HG03571 (cell line): ENCODE measurements at regions not wholly inside any gene's neighbourhood (a gene's known extent, or its start where the extent isn't known, plus 50 kb on each side); places are given as distances from the start of the nearest gene placed in this dataset.

Source experiments
- ATAC-seq: cut with Tn5 transposase; IDR thresholded peaks from one replicate; pipeline ENCODE4 v1.9.1; 2021; ENCODE audit not compliant: unreplicated experiment

DNA sequence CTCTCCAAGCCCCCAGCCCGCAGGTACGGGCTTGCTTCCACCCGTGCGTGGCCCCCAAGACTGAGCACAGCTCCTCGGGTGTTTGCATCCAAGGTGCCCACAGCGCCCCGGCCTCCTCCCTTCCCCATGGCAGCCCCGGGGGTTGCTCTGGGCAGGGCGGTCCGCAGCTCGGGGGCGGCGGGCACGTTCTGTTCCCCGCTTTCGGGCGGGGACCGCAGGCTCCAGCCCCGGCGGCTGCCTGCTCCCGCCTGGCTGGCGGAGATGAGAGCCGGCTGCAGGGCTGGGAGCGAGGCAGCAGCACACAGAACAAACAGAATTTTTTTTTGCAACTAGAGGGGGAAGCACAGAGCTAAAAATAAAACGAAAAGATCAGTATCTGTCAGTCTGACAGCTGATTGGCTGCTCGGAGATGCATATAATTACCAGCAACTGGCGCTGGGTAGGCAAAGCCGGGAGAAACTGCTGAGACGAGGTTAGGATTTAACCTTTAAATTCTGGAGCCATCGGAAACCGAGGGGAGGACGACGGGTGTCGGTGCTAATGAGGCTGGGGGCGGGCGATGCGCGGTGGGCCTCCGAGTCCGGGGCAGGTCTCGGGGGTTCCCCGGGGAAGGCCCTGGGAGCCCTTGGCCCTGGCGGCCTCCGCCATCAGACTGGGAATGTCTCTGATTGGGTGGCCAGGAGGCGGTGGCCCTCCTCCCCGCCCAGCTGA lies 142.7 kb upstream of the IER5L start:
- peak; percentile 66 for ATAC-seq

DNA sequence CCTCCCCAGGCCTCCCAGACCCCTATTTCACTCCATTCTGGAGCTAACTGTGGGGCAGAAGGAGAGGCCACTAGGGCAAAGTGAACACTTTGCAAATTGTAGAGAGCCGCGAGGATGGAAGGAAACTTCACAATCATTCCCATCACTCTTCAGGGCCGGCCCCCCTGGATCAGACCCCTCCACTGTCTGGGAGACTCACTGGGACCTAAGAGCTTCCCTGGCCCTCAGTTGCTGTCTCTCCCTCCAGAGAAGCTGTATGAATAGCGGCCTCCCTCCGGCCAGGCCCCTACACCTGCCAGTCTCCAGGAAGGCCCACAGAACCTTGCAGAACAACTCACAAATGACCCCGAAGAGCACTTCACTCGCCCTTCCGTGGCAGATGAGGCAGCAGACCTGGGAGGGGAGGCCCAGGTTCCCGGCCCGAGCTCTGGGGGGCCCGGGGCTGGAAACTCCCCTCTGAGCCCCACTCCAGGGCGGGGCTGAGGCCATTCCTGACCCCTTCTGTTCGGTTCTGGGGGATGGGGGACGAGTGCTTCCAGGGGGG lies 141.9 kb upstream of the IER5L start:
- ATAC-seq, result no peak

DNA sequence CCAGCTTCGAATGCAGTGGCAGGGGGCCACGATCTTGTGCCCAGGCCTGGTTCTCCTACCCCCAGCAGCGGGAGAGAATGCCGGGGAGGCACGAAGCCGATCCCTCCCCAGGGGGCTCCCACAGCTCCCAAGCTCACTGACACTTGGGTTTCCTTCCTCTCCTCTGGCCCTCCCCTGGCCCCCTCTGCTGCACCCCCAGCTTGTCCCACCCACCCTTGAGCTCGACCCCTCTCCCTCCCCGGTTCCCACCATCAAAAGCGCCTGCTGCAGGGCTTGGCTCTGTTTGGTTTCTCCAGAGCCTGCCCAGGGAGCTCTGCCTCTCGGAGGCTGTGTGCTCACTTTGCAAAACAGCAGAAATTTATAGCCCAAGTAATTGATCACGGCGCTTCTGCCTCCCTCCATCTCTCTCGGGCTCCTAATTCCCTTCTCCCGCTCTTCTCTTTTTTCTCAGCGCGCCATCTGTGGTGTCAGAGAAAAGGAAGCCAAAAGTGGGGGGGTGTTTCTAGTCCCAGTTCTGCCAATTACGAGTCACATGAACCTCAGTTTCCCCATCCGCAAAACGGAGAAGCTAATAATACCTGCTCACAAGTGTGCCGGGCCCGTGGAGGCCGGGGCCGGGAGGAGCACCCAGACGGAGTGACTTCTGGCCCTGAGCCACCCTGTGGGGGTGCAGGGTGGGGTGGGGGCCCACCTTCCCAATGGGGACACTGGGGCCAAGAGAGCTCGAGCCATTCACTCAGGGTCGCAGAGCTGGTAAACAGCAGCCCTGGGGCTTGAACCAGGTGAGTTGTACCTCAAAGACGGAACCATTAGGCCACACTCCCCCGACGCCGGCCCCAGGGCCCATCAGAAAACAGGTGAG lies 141.2 kb upstream of the IER5L start:
- ATAC-seq, result no peak

DNA sequence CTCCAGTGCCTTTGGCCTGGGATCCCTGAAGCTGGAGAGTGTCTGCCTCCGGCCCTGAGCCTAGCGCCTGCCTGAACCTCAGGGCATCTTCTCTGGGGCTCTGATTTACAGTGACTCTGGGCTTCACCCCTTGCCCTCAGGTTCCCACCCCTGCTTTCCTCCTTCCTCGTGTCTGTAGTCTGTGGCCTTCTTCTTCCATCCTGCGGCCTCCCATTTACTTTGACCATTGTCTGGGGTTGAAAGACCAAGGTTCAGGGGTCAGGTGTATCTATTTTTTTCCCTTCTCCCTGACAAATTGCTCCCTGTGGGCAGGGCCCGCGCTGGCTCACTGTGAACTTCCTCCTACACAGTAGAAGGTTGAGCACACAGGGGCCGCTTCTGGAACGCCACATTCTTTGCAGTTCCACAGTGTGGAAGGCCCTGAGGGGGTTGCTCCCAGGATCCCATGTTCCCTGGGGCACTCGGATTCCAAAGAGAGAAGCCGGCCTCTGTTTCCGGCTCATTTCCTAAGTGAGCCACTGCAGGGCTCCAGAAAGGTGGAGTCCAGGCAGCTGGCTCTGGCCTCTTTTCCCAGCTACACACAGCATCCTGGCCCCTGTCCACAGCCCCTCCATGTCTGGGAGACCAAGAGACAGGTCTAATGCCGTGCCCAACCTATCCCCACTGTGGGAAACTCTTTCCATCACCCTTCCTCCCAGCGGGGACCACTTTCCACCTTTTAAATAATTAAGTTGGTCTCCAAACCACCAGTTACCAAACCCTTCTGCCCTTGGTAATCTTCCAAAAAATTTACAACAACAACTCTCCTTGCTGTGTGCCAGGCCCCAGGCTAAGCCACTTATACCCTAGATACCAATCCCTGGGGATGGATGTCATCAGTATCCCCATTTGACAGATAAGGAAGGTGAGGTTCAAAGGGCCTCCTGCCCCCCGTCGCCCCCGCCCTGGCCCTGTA lies 140.3 kb upstream of the IER5L start:
- no peak for ATAC-seq

DNA sequence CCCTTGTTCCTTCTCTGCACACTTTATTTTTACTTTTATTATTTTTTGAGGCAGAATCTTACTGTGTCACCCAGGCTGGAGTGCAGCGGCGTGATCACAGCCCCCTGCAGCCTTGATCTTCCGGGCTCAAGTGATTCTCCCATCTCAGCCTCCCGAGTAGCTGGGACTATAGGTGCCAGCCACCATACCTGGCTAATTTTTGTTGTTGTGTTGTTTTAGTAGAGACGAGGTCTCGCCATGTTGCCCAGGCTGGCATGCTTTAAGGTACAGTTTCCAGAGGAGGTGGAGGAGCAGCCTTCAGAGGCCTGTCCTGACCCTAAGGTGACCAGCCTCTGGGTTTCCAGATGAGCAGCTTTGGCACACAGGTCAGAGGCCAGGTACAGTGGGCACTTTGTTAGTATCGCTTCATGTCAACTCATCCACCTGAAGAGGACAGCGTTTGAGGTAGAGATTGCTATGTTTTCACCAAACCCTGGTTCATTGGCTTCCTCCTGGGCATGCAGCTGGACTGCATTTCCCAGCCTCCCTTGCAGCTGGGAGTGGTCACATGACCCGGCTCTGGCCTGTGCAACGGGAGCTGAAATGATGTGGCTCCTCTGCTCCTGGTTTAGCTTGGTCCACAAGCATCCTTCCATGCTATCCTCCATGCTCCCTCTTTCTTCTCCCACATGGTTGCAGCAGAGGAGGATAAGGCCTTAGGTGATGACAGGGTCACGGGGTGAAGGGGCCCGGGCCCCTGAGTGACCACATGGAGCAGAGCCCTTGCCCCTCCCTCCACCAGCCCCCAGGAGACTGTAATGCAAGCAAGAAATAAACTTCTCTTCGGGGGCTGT lies 139.3 kb upstream of the IER5L start:
- no peak for ATAC-seq

DNA sequence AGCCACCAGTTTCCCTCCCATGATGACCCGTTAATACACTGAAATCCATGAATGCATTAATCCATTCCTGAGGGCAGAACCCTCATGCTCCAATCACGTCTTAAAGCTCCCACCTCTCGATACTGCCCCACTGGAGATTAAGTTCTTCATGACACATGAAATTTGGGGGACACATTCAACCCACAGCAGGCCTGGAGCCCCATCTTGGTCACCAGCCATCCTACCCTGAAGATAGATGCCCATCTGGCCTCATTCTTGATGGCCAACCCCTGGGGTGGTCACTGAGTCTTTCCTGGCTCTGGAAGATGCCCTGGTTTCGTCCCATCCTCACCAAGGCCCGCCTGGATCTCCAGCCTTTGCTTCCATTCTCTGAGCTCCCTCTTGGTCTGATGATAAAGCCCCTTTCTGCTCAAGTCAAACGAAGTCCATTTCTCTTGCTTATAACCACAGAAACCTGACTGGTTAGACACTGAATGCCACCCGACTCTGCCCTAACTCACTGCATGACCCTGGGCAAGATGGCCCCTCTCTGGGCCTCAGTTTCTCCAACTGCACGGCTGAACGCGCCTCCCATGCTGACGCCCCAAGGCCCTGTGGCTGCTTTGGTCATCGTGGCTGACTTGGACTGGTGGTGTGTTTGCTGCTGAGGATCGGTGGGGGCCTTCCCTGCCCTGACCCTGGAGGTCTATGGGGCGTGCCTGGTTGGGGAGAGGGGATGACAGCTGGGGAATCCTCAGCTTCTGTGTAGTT lies 138.4 kb upstream of the IER5L start:
- no peak for ATAC-seq

DNA sequence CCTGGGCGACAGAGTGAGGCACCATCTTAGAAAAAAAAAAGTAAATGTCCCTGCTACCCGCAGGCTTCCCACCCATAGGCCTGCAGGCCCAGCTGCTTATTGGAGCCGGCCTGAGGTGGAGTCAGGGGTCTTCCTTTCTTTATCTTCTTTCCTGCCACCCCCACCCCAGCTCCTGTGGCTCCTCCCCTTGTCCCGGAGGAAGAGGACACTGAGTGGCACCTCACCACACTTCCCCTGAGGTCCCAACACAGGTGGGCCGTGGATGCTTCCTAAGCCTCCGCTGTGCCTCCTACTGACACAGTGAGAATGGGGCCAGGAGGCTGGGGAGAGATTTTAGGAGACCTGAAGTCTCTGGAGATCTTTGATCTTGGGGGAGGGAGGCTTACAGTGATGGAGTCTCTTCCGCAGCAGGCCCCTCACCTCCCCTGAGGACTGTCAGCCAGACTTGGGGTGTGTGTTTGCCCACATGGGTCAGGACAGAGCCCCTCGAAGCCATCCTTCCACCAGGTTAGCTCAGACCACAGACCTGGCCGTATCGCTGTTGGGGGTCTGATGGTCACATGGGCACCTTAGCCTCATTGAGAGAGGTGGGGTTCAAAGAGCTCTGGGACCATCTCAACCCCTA lies 135.4 kb upstream of the IER5L start:
- no peak for ATAC-seq

DNA sequence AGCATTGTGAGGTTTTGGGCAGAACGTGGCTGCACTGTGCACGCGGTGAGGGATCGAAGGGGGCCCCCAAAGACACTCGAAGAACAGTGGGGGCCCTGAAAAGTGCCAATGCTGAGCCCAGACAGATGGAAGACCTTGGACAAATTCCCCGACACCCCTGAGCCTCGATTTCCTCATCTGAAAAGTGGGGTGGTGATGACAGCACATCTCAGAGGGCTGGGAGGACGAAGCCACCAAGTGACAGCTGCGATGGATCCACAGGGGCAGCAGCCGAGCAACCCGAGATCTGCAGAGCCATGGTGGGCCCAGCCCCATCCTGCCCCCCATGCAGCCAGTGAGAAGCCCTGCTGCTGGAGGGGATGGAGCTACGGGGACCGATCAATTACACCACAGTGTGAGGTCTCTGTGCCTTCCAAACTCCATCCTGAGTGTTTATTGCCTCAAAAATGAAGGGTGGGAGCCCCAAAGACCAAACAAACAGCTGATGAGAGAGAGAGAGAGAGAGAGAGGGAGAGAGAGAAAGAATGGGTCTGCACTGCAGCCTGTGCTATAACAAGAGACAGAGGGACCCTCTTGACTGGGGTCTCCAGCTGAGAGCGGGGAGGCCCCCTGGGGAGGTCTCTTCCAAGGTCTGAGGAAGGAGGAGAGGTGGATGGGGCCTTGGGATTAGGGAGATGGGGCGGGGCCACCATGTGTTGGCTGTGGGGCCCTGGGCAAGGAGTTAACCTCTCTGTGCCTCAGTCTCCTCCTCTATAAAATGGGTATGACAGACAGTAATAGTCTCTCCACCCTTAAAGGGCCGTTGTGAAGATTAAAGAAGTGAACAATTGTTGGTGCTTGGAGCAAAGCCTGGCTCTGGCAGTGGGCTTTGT lies 134.4 kb upstream of the IER5L start:
- no peak for ATAC-seq

DNA sequence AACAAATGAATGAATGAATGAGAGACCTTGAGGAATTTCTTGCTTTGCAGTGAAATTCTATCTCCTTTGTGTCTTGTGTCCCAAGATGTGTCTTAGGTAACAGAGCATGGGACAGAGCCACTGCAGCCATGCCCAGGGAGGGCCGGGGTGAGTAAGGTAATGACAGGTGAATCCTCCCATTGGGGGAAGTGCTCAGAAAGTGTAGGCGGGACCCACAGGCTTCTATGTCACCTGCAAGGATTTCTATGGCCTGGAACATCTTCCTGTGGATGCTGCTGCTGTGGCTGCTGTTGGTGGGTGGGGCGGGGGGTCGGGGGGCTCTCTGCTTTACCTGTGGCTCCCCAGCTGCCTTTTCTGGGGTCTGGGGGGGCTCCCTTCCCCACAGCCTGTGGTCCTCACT lies 133.6 kb upstream of the IER5L start:
- no peak for ATAC-seq

DNA sequence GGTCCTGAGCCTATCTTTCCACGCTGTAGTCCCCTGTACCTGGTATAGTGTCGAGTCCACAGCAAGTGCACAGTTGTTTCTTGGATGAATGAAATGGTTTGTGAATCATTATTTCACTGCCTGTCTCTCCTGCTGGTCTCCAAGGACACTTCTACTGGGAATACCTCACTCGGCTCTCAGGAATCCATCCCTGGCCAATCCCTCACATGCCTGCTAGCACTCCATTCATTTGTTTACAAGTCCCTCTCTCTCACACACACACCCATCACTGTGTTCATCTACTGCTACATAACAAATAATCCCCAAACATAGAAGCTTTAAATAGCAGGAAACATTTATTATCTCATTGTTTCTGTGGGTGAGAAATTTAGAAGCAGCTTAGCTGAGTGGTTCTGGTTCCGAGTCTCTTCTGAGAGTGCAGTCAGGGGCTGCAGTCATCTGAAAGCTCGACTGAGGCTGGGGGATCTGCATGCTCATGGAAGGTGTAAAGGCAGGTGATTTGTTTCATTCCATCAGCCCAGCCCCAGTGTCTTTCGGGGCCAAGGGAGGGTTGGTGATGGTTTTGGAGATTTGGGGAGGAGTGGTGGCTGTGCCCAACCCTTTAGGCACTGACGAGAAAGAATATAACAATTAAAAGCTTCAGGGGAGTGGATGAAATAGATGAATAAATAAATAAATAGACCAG lies 132.7 kb upstream of the IER5L start:
- ATAC-seq, result no peak

DNA sequence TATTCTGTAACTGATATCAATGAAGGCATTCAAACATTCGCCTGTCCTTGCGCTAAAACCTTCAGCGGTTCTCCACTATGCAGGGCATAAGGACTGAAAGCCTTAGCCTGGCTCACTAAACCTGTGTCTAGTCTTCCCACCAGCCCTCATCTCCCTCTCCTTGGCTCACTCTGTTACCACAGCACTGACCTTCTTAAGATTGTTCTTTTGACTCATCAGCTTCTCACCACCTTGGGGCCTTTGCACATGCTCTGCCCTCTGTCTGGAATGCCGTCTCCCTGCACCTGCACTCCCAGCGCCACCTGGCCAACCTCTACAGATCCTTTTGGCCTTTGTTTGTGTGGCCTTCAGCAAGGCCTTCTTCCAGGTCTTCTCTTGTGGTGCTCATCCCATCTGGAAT lies 131.8 kb upstream of the IER5L start:
- no peak for ATAC-seq

DNA sequence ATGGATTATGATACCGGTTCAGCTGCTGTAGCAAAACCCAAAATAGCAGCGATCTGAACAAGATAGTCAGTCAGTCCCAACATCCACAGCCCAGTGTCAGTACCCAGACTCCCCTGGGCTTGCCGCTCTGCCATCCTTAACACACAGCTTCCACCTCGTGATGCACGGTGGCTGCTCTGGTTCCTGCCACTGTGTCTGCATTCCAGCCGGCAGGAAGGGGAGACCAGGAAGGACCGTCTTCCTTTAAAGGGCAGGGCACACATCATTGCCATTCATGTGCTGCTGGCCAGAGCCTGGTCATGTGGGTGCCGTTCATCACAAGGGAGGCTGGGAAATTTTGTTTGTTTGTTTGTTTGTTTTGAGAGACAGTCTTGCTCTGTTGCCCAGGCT lies 131.0 kb upstream of the IER5L start:
- no peak for ATAC-seq

DNA sequence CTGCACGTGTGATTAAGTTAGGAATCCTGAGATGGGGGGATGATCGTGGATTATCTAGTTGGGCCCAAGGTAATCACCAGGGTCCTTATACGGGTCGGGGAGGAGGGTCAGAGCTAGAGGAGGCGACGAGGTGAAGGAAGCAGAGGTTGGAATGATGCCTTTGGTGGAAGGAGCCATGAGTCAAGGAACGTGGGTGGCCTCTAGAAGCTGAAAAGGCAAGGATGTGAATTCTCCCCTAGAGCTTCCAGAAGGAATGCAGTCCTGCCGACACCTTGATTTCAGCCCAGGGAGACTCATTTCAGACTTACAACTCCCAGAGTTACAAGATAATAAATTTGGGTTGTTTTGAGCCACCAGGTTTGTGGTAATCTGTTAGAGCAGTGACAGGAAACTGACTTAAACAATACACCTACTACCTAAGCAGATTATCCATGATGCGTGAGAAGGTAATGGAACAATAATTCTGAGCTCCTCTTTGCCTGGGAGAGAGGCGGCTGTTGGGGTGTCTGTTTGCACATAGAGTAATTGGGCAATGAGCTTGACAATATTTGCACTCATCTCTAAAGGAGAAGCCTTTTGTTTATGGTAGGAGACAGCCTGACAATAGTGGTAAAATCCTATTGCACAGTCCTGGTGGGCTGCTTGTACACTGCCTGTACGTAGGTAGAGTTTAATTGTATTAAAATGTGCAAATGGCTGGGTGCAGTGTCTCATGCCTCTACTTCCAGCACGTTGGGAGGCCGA lies 129.3 kb upstream of the IER5L start:
- no peak for ATAC-seq

DNA sequence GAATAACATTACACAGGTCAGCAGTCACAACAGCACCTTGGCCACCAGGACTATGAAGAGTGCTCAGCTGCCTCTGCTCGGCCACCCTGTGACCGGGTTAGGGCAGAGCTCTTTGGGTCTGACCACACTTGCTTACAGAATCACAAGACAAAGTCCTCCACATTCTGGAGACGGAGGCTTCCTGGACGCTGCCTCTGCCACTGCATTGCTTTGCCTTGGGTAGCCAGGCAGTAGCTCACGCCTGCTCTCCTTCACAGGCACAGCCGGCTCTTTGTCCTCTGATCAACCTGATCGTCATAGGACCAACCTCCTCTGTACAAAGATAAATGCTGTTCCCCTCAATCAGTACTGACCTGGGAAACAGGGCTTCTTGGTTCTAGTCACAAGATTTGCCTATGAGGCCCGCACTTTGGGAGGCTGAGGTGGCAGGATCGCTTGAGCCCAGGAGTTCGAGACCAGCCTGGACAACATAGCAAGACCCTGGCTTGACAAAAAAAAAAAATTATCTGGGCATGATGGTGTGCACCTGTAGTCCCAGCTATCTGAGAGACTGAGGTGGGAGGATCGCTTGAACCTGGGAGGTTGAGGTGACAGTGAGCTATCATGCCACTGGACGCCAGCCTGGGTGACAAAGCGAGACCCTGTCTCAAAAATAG lies 128.4 kb upstream of the IER5L start:
- no peak for ATAC-seq

DNA sequence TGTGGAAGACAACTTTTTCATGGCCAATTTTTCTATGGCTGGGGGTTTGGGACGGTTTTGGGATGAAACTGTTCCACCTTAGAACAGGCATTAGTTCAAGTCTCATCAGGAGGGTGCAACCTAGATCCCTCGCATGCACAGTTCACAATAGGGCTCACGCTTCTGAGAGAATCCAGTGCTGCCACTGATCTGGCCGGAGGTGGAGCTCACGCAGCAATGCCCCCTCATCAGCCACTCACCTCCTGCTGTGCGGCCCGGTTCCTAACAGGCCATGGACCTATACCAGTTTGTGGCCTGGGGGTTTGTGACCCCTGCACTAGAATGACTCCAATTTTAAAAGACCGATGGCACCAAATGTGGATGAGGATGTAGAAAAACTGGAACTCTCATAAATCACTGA lies 127.2 kb upstream of the IER5L start:
- ATAC-seq, result no peak

DNA sequence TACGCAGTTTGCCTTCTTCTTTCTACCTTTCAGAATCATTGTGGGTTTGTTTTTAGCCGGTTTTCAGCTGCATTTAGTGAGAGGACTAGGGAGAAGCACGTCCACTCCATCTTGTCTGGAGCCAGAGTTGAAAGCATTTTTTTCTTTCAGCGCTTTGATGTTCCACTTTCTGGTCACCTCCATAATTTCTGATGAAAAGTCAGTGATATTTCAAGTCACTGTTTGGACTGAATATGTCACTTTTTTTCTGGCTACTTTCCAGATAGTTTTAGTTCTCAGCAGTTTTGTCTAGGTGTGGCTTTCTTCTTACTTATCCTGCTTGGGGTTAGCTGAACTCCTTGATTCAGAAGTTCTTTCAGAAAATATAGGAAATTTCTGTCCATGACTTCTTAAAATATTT lies 123.9 kb upstream of the IER5L start:
- ATAC-seq, result no peak
